ENCODE measurements at regions not wholly inside any gene's neighbourhood (a gene's known extent, or its start where the extent isn't known, plus 50 kb on each side); places are given as distances from the start of the nearest gene placed in this dataset.

GRCh38 chr2:74735009-74735408 is 81.0 kb downstream of the SEMA4F start:
- DNase-seq (ENCODE audit: extremely low read depth, low read depth, low spot score), result no peak

DNA sequence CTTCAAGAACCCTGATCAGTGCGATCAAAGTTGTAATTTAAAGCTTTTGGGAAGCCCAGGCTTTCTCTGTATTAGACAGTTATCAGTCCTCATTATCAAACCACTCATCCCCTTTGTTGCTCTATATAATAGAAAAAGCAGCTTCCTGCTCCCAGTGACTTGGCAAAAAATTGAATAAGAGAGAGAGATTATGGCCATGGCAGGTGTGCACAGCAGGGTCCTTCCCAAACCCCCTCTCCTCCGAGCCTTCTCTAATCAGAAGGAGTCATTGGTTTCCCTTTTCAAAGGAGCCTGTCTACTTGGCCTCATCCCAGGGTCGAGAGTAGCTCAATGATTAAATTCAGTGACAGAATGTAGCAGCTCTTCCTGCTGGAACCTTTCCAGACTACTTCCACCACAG is 81.5 kb downstream of the SEMA4F start:
- no peak for DNase-seq (ENCODE audit: extremely low read depth, low read depth, low spot score)

DNA sequence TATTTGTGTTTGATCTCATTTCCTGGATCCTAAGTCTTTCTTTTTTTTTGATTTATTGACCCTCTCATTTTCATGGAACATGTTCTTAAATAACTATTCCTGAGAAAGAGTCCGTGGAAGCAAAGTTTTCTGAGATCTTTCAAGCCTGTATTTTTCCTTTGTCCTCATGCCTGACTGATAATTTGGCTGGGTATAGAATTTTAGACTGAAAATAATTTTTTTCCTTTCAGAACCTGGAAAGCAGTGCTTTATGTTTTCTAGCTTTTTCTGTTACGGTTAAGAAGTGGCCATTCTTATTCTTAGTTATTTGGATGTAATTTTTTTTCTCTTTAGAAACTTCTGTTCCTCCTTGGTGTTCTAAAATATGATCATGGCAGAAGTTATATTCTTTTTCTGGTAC is 82.5 kb downstream of the SEMA4F start:
- DNase-seq (ENCODE audit: extremely low read depth, low read depth, low spot score), result no peak

DNA sequence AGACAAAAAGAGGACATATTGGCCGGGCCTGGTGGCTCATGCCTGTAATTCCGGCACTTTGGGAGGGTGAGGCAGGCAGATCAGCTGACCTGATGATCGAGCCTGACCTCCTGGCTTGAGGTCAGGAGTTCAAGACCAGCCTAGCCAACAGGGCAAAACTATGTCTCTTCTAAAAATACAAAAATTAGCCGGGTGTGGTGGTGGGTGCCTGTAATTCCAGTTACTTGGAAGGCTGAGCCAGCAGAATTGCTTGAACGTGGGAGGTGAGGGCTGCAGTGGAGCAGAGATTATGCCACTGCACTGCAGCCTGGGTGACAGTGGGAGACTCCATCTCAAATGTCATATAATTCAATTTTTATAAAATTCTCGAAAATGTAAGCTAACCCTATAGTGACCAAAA is 84.5 kb downstream of the SEMA4F start:
- no peak for DNase-seq (ENCODE audit: extremely low read depth, low read depth, low spot score)

- no peak for DNase-seq (ENCODE audit: extremely low read depth, low read depth, low spot score)
These were observed 85.1 kb downstream of the SEMA4F start for GRCh38 chr2:74739129-74739528.

- no peak for DNase-seq (ENCODE audit: extremely low read depth, low read depth, low spot score)
These were observed 85.7 kb downstream of the SEMA4F start for GRCh38 chr2:74739733-74740241.

DNA sequence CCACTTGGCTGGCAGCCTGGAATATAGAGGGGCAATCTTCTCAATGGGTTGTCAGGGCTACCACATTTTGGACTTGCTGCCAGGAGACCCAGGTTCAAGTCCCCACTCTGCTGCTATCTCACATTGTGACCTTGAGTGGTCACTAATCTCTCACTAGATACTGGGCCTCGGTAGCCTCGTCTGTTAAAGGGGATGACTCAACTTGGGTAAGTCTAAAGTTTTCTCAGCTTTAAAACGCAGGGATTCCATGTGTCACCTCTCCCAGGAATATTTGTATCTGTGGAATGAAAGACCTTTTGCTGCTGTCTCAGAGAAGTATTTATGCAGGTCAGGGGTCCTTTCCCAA is 86.3 kb downstream of the SEMA4F start:
- DNase-seq (ENCODE audit: extremely low read depth, low read depth, low spot score), result no peak

GRCh38 chr2:74740741-74741431 is 86.8 kb downstream of the SEMA4F start:
- peak; percentile 29 for DNase-seq (ENCODE audit: extremely low read depth, low read depth, low spot score)

DNA sequence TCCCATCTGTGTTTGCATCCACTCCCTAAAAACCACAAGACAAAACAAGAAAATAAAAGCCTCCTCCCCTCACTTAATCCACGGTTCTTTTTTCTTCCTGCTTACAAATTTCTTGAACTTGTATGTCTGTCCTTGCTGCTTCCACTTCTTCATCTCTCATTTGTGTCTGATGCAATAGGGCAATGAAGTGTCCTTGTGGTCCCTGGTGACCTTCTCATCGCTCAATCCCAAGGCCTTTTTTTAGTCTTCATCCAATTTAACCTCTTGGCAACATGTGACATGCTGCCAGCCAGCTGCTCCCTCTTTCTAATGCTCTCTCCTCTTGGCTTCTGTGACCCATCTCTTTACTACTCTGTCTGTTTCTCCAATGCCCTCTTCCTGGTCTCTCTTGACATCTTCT is 87.6 kb downstream of the SEMA4F start:
- DNase-seq (ENCODE audit: extremely low read depth, low read depth, low spot score), result no peak

DNA sequence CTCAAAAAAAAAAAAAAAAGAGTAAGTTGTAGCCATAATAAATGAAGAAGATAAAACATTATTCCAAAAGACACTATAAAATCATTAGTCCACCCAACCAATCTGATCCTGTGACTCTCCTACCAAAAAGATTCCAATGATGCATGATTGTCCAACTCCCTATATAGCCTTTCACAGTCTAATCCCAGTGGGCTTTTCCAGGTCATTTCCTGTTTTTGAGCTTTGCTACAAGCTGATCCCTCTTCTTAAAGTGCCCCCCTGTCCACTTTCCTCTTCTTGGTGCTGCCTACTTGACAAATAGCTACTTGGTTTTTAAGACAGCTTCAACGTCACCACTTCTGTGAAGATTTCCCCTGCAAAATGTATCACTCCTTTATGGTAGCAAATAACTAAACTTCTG is 88.4 kb downstream of the SEMA4F start:
- DNase-seq (ENCODE audit: extremely low read depth, low read depth, low spot score), result no peak

- no peak for DNase-seq (ENCODE audit: extremely low read depth, low read depth, low spot score)
These were observed 89.0 kb downstream of the SEMA4F start for GRCh38 chr2:74743039-74743438.

DNA sequence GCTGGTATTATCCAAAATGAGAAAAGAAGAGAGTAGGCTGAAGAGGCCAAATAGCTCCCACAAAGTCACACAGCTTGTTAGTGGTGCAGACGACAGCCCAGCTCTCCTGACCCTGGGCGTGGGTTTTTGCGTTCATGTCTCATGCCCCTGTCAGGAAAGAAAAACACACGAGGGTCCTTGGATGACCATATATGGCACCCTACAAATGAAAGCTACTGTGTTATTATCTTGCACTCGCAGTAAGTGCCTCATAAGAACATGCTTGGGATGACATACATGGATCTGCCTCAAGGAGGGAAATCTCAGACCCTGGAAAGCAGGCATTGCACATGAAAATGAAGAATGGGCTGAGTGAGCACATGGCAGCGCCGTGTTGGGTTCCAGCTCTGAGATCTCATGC is 89.7 kb downstream of the SEMA4F start:
- no peak for DNase-seq (ENCODE audit: extremely low read depth, low read depth, low spot score)

- DNase-seq (ENCODE audit: extremely low read depth, low read depth, low spot score), result no peak
These were observed 89.0 kb upstream of the HK2 start for GRCh38 chr2:74744731-74745515.

- DNase-seq (ENCODE audit: extremely low read depth, low read depth, low spot score), result no peak
These were observed 88.2 kb upstream of the HK2 start for GRCh38 chr2:74745766-74746165.

GRCh38 chr2:74746480-74746879 is 87.4 kb upstream of the HK2 start:
- DNase-seq (ENCODE audit: extremely low read depth, low read depth, low spot score), result no peak

DNA sequence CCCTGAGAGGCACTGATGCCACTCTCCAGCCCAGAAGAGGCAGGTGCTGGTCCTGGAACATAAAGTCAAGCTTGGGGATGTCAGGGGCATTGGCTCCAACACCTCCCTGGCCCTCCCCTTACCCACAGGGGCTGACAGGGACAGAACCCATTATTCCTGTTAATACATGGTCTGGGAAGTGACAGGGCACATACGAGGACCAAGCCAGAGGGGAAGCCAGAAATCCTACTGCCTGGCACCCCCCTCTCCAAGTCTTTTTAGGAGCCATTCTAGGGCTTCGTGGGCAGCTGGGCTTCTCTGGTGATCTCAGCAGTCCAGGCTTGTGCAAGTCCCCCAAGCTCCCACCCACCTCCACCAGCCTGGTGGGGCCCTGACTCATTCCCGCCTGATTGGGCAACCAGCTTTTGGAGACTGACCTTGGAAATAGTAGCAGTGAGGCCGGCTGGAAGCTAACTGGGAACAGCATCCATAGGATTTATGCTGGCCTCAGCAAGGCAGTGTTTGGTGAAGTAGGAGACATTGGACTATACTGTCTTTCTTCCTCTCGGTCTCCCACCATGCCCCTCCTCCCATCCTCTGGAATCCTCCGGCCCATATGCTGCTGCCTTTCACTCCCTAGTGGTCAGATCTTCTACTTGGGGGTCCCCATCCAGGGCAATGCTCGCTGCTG is 86.4 kb upstream of the HK2 start:
- no peak for DNase-seq (ENCODE audit: extremely low read depth, low read depth, low spot score)

DNA sequence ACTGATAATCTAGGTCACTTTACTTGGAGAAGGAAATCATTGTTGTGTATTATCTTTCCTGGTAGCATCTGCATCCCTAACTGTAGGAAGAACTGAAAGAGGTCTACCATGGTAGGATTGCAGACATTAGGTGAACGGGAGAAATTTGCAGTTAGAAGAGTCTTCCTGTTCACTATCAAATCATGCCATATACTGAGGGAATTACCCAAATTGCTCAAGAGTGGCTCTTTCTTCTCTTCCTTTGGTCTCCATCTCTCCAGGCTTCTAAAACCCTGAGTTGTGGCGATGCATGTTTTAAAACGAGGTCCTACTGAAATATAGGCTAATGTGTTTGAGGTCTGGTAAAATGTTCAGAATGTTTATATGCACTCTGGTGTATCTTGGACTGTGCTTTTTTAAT is 85.3 kb upstream of the HK2 start:
- no peak for DNase-seq (ENCODE audit: extremely low read depth, low read depth, low spot score)

DNA sequence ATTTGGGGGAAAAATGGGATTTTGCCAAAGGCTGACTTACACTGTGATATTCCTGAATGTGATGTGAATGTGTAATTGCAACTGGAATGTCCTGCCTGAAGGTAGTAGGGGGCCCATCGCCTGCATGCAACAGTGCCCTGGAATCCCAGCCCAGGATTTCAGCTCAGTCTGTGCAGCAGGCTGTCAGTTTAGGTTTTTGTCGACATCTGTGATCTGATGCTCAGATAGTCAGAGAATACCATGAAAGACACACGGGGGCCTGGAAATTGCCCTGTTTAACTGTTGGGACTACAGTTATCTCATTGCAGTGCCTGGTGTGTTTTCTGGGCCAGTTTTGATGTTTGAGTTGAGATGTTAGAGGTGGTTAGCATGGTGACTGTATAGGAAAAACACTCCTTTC is 84.5 kb upstream of the HK2 start:
- DNase-seq (ENCODE audit: extremely low read depth, low read depth, low spot score), result no peak

- DNase-seq (ENCODE audit: extremely low read depth, low read depth, low spot score), result no peak
These were observed 81.7 kb upstream of the HK2 start for GRCh38 chr2:74751981-74752851.

DNA sequence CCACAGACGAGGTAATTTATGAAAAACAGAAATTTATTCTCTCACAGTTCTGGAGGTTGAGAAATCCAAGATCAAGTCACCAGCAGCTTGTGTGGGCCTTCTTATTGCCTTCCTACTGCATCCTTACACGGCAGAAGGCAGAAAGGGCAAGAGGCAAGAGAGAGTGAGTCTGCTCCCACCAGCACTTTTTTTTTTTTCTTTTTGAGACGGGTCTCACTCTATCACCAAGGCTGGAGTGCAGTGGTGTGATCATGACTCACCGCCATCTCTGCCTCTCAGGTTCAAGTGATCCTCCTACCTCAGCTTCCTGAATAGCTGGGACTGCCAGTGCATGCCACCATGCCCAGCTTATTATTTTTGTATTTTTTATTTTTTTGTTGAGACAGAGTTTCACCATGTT is 78.5 kb upstream of the HK2 start:
- no peak for DNase-seq (ENCODE audit: extremely low read depth, low read depth, low spot score)

DNA sequence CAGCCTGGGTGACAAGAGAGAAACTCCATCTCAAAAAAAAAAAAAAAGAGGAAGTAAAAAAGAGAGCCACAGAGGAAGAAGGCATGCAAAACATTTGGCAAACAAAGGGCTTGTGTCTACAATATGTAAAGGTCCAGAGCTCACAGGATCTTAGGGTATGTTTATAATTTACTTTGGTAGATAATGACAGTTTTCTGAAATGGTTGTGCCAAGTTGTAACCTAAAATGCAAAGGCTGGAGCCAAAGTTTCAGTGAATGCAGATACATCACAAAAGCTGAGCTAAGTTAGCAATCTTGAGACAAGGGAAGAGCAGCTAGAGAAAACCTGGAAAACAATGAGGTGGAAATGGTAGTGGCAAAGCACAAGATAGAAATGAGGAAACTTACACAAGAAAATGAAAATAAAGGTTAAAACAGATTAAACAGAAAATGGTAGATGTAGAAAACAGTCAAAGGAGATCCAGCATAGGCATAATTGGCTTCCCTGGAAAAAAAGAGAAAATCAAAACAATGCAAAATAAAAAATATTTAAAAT is 77.5 kb upstream of the HK2 start:
- DNase-seq (ENCODE audit: extremely low read depth, low read depth, low spot score), result no peak
